GM18868 (cell line): ENCODE measurements at regions not wholly inside any gene's neighbourhood (a gene's known extent, or its start where the extent isn't known, plus 50 kb on each side); places are given as distances from the start of the nearest gene placed in this dataset.
"Not testable (repeated sequence)": the region's sequence is repeated elsewhere in the genome, so short reads cannot be mapped to it uniquely, and the experiment has no call there.

Experiments
- ATAC-seq: cut with Tn5 transposase; IDR thresholded peaks from one replicate; pipeline ENCODE4 v1.9.1; 2021; ENCODE audit warnings: mild to moderate bottlenecking, moderate library complexity; ENCODE audit not compliant: unreplicated experiment

- ATAC-seq: no peak
Observed at GRCh38 chr9:18261181-18261580, 212.8 kb upstream of the ADAMTSL1 start.

- no peak for ATAC-seq
Observed at GRCh38 chr9:18263377-18263776, 210.6 kb upstream of the ADAMTSL1 start.

GRCh38 chr9:18268381-18268780 is 205.6 kb upstream of the ADAMTSL1 start:
- ATAC-seq: no peak

GRCh38 chr9:18269561-18269960 is 204.4 kb upstream of the ADAMTSL1 start:
- ATAC-seq: no peak

- ATAC-seq: no peak
Observed at GRCh38 chr9:18274693-18275092, 199.3 kb upstream of the ADAMTSL1 start.

- no peak for ATAC-seq
Observed at GRCh38 chr9:18275313-18275990, 198.5 kb upstream of the ADAMTSL1 start.

- no peak for ATAC-seq
Observed at GRCh38 chr9:18281291-18281690, 192.7 kb upstream of the ADAMTSL1 start.

- ATAC-seq: no peak
Observed at GRCh38 chr9:18294229-18294628, 179.7 kb upstream of the ADAMTSL1 start.

GRCh38 chr9:18296702-18297055 is 177.3 kb upstream of the ADAMTSL1 start:
- ATAC-seq: no peak

GRCh38 chr9:18297056-18297841 is 176.7 kb upstream of the ADAMTSL1 start:
- no peak for ATAC-seq

- no peak for ATAC-seq
Observed at GRCh38 chr9:18299449-18299848, 174.5 kb upstream of the ADAMTSL1 start.

GRCh38 chr9:18305167-18305806 is 168.7 kb upstream of the ADAMTSL1 start:
- ATAC-seq: not testable (repeated sequence)

GRCh38 chr9:18314316-18314715 is 159.6 kb upstream of the ADAMTSL1 start:
- no peak for ATAC-seq

- ATAC-seq: no peak
Observed at GRCh38 chr9:18317896-18318295, 156.1 kb upstream of the ADAMTSL1 start.

GRCh38 chr9:18319918-18320445 is 154.0 kb upstream of the ADAMTSL1 start:
- no peak for ATAC-seq

- ATAC-seq: no peak
Observed at GRCh38 chr9:18324928-18325745, 148.8 kb upstream of the ADAMTSL1 start.

- ATAC-seq: not testable (repeated sequence)
Observed at GRCh38 chr9:18325746-18326011, 148.3 kb upstream of the ADAMTSL1 start.

- ATAC-seq: no peak
Observed at GRCh38 chr9:18327121-18327520, 146.8 kb upstream of the ADAMTSL1 start.

- ATAC-seq: no peak
Observed at GRCh38 chr9:18330401-18331309, 143.3 kb upstream of the ADAMTSL1 start.

- ATAC-seq: no peak
Observed at GRCh38 chr9:18331310-18331684, 142.7 kb upstream of the ADAMTSL1 start.
